ENCODE measurements at regions not wholly inside any gene's neighbourhood (a gene's known extent, or its start where the extent isn't known, plus 50 kb on each side); places are given as distances from the start of the nearest gene placed in this dataset.

- intact Hi-C loops (cut with DNase I), result no loop called here
Measured at GRCh38 chr12:5178571-5178970, 134.9 kb downstream of the KCNA5 start.

GRCh38 chr12:5180496-5180895 is 136.8 kb downstream of the KCNA5 start:
- no peak for DNase-seq
- no peak overlapping the region for H3K4me3 ChIP-seq
- no peaks in the 10 kb centered on the region for H3K4me1 ChIP-seq (ENCODE audit: insufficient read depth)
- no peak for TF ChIP-seq CTCF (IDR thresholded peaks at IDR 0.05)
- no peak for TF ChIP-seq POLR2A (IDR thresholded peaks at IDR 0.05)
- TF ChIP-seq EP300 (IDR thresholded peaks at IDR 0.05), result no peak
- H3K27ac ChIP-seq, result no peak overlapping the region
- no peaks in the 10 kb centered on the region for H3K27me3 ChIP-seq
- intact Hi-C loops (cut with DNase I), result no loop called here
- no peaks in the 10 kb centered on the region for H3K36me3 ChIP-seq
- WGBS, 3 donors, result 69 to 85% (median 71%) methylated on average over 5 of the region's 5 CpGs
- H3K9me3 ChIP-seq, result no peaks in the 10 kb centered on the region

More at GRCh38 chr12:5178571-5178970, 134.9 kb downstream of the KCNA5 start:
- H3K27me3 ChIP-seq, result no peaks in the 10 kb centered on the region
- 10 to 18% (median 17%) methylated on average over 4 of the region's 4 CpGs for WGBS, 3 donors
- no peaks in the 10 kb centered on the region for H3K9me3 ChIP-seq
- DNase-seq, result no peak
- no peaks in the 10 kb centered on the region for H3K36me3 ChIP-seq
- H3K4me1 ChIP-seq (ENCODE audit: insufficient read depth), result no peaks in the 10 kb centered on the region
- no peak for TF ChIP-seq EP300 (IDR thresholded peaks at IDR 0.05)
- TF ChIP-seq POLR2A (IDR thresholded peaks at IDR 0.05), result no peak
- TF ChIP-seq CTCF (IDR thresholded peaks at IDR 0.05), result no peak
- no peak overlapping the region for H3K4me3 ChIP-seq
- H3K27ac ChIP-seq, result no peak overlapping the region

GRCh38 chr12:5184186-5184585 is 140.5 kb downstream of the KCNA5 start:
- no peak for DNase-seq
- H3K4me3 ChIP-seq, result no peak overlapping the region
- intact Hi-C loops (cut with DNase I), result no loop called here
- H3K27me3 ChIP-seq, result no peaks in the 10 kb centered on the region
- no peaks in the 10 kb centered on the region for H3K9me3 ChIP-seq
- 65 to 73% (median 70%) methylated on average over 5 of the region's 5 CpGs for WGBS, 3 donors
- no peaks in the 10 kb centered on the region for H3K36me3 ChIP-seq
- H3K4me1 ChIP-seq (ENCODE audit: insufficient read depth), result no peaks in the 10 kb centered on the region
- H3K27ac ChIP-seq, result no peak overlapping the region
- TF ChIP-seq CTCF (IDR thresholded peaks at IDR 0.05) (no peak), EP300 (IDR thresholded peaks at IDR 0.05) (no peak), POLR2A (IDR thresholded peaks at IDR 0.05) (no peak)

- Histone ChIP-seq H3K4me1 (ENCODE audit: insufficient read depth) (no peaks in the 10 kb centered on the region), H3K27me3 (no peaks in the 10 kb centered on the region), H3K9me3 (no peaks in the 10 kb centered on the region), H3K36me3 (no peaks in the 10 kb centered on the region), H3K27ac (no peak overlapping the region), H3K4me3 (no peak overlapping the region)
- no peak for DNase-seq
- WGBS, 3 donors, result 44 to 53% (median 47%) methylated on average over 8 of the region's 8 CpGs
- intact Hi-C loops (cut with DNase I), result no loop called here
- no peak for TF ChIP-seq EP300 (IDR thresholded peaks at IDR 0.05)
- no peak for TF ChIP-seq POLR2A (IDR thresholded peaks at IDR 0.05)
- TF ChIP-seq CTCF (IDR thresholded peaks at IDR 0.05), result no peak
Measured at GRCh38 chr12:5185435-5186069, 141.9 kb downstream of the KCNA5 start.

All from ovary (tissue), 7 donors.